ENCODE measurements at regions not wholly inside any gene's neighbourhood (a gene's known extent, or its start where the extent isn't known, plus 50 kb on each side); places are given as distances from the start of the nearest gene placed in this dataset.

GRCh38 chr13:85519363-85519762 is 279.9 kb downstream of the SLITRK6 start:
- TF ChIP-seq POLR2AphosphoS5 (IDR thresholded peaks at IDR 0.05; ENCODE audit: low read depth, low read length) (no peak), CEBPB (IDR thresholded peaks at IDR 0.05; ENCODE audit: low read depth) (no peak), POLR2A (IDR thresholded peaks at IDR 0.05; ENCODE audit: borderline replicate concordance, extremely low read depth, insufficient read depth, insufficient read length) (no peak), EZH2phosphoT487 (IDR thresholded peaks at IDR 0.05; ENCODE audit: borderline replicate concordance) (no peak), ZNF274 (IDR thresholded peaks at IDR 0.05; ENCODE audit: low read depth, low read length) (no peak), CTCF (IDR thresholded peaks at IDR 0.05 in 2 of 3, conservative IDR thresholded peaks at IDR 0.05 in 1 of 3; ENCODE audit: borderline replicate concordance in 1 of 3, insufficient read depth in 1 of 3, low read depth in 2 of 3, low read length in 2 of 3) (no peak), JUND (IDR thresholded peaks at IDR 0.05) (no peak)

Data from HCT116 (cell line).